GM23338 (cell line): ENCODE measurements at regions not wholly inside any gene's neighbourhood (a gene's known extent, or its start where the extent isn't known, plus 50 kb on each side); places are given as distances from the start of the nearest gene placed in this dataset.

Experiments used
- JUNB ChIP-seq: IDR thresholded peaks from one replicate; pipeline ENCODE4 v1.6.1; 2016; ENCODE audit warnings: antibody characterized with exemption; ENCODE audit not compliant: unreplicated experiment
- STAT1 ChIP-seq: IDR thresholded peaks from one replicate; pipeline ENCODE4 v1.6.1; 2016; ENCODE audit warnings: antibody characterized with exemption; ENCODE audit not compliant: unreplicated experiment

DNA sequence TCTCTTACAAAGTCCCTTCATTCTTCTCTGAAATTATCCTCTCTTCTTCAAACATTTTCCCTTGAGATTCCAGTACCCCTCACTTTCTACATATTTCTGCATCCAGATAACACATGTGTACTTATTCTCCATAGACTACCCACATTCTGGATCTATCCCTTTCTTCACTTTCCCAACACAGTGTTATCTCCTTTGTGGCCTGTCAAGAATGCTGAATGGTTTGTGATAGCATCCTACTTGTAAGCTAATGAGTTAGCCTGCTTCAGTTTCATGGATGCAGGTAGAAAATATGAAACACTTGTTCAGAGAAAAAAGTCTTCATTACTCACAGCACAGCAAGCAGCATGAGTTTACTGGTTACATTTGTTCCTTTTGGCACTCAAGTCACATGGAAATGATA is 245.4 kb downstream of the HTR1B start:
- no peak for TF ChIP-seq JUNB
- no peak for TF ChIP-seq STAT1
